Kidney (tissue), 13 donors: ENCODE measurements at regions not wholly inside any gene's neighbourhood (a gene's known extent, or its start where the extent isn't known, plus 50 kb on each side); places are given as distances from the start of the nearest gene placed in this dataset.
"Not testable (repeated sequence)": the region's sequence is repeated elsewhere in the genome, so short reads cannot be mapped to it uniquely, and the experiment has no call there.

Source experiments
- DNase-seq, 5 donors: peaks; one replicate each; pipeline ENCODE4 v3.0.0-alpha.2; 2013 to 2020
- FAIRE-seq: peaks from 2 replicates; lab custom pipeline; 2012; peaks lifted over from hg19 to GRCh38; lab: Jason Lieb, UNC
- H3K27ac ChIP-seq, 2 donors: one replicate each; pipeline ENCODE4 v1.7.0; 2013; ENCODE audit warnings: low read depth in 2 of 2, low read length in 2 of 2, inconsistent platforms in 1 of 2
- H3K27me3 ChIP-seq: one replicate; pipeline ENCODE4 v1.7.1; 2013; ENCODE audit warnings: low read length, inconsistent platforms; ENCODE audit not compliant: control insufficient read depth, insufficient read depth
- H3K36me3 ChIP-seq, 3 donors: one replicate each; pipeline versions ENCODE4 v1.7.0 to v1.7.1; 2013; ENCODE audit warnings: low read length in 3 of 3, control low read depth in 1 of 3, inconsistent platforms in 1 of 3; ENCODE audit not compliant: insufficient read depth in 3 of 3, control insufficient read depth in 2 of 3
- H3K4me1 ChIP-seq, 3 donors: one replicate each; pipeline versions ENCODE4 v1.7.0 to v1.7.1; 2013; ENCODE audit warnings: low read length in 3 of 3, inconsistent platforms in 1 of 3, low read depth in 1 of 3; ENCODE audit not compliant: control insufficient read depth in 2 of 3, insufficient read depth in 2 of 3
- H3K4me3 ChIP-seq, 3 donors: one replicate each; pipeline versions ENCODE4 v1.7.0 to v1.8.1; 2013; ENCODE audit warnings: low read length in 3 of 3, control low read depth in 1 of 3, inconsistent platforms in 1 of 3
- H3K9ac ChIP-seq, 3 donors: one replicate each; pipeline versions ENCODE4 v1.7.0 to v1.7.1; 2013; ENCODE audit warnings: low read length in 3 of 3, control low read depth in 1 of 3, inconsistent platforms in 1 of 3
- H3K9me3 ChIP-seq, 3 donors: one replicate each; pipeline versions ENCODE4 v1.7.0 to v1.7.1; 2013; ENCODE audit warnings: low read length in 3 of 3, control low read depth in 1 of 3, inconsistent platforms in 1 of 3; ENCODE audit not compliant: control insufficient read depth in 2 of 3, insufficient read depth in 1 of 3
- intact Hi-C: fragments of 100-400 bp; cut with DNase I; formaldehyde crosslinking; loops from one replicate; pipeline ENCODE4 v1.11.1; 2022
- TF ChIP-seq, protein P1 (sequence below): IDR thresholded peaks from 3 replicates; pipeline ENCODE4 v1.5.1; 2012; ENCODE audit warnings: mild to moderate bottlenecking, moderate library complexity, borderline replicate concordance; ENCODE audit not compliant: insufficient read depth; ENCODE audit errors: extremely low read depth
- donor health status: control.
- donor health status: control.
- donor health status: control.
- donor health status: control.
- donor health status: control.
- donor health status: DM: yes; HTN: yes; CAD: no.
- donor health status: Normal renal cell carcinoma (clear cell type).

DNA sequence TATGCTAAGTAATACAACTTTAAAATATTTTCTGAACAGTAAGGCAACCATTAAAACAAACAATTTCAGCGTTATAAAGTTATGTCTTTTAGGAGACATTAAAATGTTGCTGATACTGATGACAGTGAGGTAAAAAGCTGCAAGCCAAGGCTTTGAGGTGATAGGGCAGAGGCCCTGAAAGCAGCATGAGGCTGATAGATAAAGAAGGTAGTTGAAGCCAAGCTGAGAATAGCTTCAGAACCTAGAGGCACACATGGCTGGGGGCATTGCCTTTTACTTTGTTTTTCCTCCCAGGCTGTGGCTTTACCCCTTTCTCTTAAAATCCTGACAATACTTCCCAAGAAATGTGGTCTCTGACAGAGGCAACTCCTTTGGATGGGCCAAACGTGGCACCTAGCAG, 149.0 kb upstream of the WWC1 start:
- no peaks in the 10 kb centered on the region for H3K9me3 ChIP-seq
- H3K4me1 ChIP-seq: no peaks in the 10 kb centered on the region
- FAIRE-seq (no peak), DNase-seq (no peak)
- H3K27me3 ChIP-seq: no peaks in the 10 kb centered on the region
- intact Hi-C loops: no loop called here
- no peak overlapping the region for H3K9ac ChIP-seq
- no peaks in the 10 kb centered on the region for H3K36me3 ChIP-seq
- H3K4me3 ChIP-seq: no peak overlapping the region
- no peak overlapping the region for H3K27ac ChIP-seq
- TF ChIP-seq, protein P1, sequence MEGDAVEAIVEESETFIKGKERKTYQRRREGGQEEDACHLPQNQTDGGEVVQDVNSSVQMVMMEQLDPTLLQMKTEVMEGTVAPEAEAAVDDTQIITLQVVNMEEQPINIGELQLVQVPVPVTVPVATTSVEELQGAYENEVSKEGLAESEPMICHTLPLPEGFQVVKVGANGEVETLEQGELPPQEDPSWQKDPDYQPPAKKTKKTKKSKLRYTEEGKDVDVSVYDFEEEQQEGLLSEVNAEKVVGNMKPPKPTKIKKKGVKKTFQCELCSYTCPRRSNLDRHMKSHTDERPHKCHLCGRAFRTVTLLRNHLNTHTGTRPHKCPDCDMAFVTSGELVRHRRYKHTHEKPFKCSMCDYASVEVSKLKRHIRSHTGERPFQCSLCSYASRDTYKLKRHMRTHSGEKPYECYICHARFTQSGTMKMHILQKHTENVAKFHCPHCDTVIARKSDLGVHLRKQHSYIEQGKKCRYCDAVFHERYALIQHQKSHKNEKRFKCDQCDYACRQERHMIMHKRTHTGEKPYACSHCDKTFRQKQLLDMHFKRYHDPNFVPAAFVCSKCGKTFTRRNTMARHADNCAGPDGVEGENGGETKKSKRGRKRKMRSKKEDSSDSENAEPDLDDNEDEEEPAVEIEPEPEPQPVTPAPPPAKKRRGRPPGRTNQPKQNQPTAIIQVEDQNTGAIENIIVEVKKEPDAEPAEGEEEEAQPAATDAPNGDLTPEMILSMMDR: no peak

DNA sequence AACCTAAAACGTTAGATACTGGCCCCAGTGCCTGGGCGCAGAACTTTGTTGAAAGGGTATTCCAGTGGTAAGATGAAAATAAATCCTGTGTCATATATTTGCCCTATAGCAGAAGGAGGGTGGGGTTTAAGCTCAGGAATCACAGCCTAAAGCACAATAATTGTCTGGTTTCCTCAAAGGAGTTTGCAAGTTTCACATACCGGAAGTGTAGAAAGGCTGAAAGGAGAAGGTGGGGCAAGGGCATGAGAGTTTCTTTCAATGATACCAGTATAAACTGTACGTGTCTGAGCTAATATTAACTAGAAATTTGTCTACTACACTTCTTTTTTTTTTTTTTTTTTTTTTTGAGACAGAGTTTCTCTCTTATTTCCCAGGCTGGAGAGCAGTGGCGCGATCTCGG, 147.9 kb upstream of the WWC1 start:
- FAIRE-seq (peak; percentile 46), DNase-seq (peak in 1 of 5 donors; percentile 60)
- H3K36me3 ChIP-seq, intact Hi-C loops, H3K4me3 ChIP-seq, H3K4me1 ChIP-seq, H3K9me3 ChIP-seq, H3K9ac ChIP-seq, H3K27ac ChIP-seq, H3K27me3 ChIP-seq: not testable (repeated sequence)

DNA sequence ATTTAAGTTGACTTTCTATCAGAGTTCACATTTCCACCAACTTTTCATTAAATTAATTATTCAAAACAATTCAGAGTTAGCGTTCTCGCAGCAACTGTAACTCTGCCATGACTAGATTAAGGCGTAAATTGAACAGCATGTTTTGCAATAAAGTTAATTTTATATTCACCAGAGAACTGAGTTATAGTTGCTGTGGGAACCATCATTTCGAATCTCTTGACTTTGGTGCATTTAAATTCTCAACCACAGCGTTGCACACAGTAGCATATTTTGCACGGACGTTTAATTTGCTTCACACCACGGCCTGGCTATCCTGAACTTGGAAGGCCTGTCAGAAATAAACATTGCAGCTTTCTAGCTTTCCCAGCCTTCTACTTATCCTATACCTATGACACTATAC, 144.3 kb upstream of the WWC1 start:
- TF ChIP-seq, protein P1: no peak
- H3K9me3 ChIP-seq: no peaks in the 10 kb centered on the region
- no peaks in the 10 kb centered on the region for H3K27me3 ChIP-seq
- FAIRE-seq (no peak), DNase-seq (no peak)
- H3K4me1 ChIP-seq: no peaks in the 10 kb centered on the region
- no peak overlapping the region for H3K4me3 ChIP-seq
- intact Hi-C loops: no loop called here
- no peak overlapping the region for H3K27ac ChIP-seq
- no peaks in the 10 kb centered on the region for H3K36me3 ChIP-seq
- no peak overlapping the region for H3K9ac ChIP-seq

DNA sequence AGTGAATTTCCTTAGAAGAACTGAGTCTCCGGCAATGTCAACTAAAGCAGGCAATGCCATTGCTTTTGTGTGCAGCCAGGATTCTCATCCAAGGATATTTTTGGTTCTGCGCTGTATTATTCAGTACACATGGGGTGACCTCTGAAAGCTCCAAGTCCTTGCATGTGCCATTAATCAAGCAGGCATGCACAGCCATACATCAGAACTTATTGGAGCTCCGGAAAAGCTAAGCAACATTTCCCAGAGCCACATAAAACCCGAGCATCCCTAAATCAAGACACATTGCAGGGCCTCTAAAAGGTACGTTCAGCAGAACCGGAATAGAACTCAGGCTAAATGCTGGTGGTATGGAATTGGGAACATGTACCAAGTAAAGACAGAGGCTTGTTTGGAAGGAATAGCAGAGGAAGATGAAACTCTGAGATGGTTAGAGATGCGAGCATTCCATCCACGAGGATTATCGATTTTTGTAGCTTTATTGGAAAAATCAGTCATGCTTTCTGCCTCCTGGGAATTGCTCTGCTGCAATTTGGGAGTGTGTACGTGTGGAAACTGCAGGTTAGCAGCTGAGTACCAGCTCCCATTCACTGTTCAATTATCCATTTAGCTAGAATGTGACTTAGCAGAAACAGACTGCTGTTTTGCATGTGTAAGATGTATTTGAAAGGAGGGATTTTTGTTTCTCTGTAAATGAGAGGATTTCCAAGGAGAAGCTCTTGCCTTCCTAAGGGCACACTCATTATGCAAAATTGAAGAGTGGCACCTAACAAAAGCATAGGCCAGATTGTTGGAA, 143.7 kb upstream of the WWC1 start:
- Histone ChIP-seq H3K36me3 (no peaks in the 10 kb centered on the region), H3K9me3 (no peaks in the 10 kb centered on the region), H3K27ac (no peak overlapping the region), H3K4me3 (no peak overlapping the region), H3K4me1 (no peaks in the 10 kb centered on the region), H3K9ac (no peak overlapping the region), H3K27me3 (no peaks in the 10 kb centered on the region)
- DNase-seq (peak in 1 of 5 donors; percentile 54), FAIRE-seq (no peak)
- TF ChIP-seq, protein P1: no peak
- intact Hi-C loops: no loop called here
